ENCODE measurements at regions not wholly inside any gene's neighbourhood (a gene's known extent, or its start where the extent isn't known, plus 50 kb on each side); places are given as distances from the start of the nearest gene placed in this dataset.

DNA sequence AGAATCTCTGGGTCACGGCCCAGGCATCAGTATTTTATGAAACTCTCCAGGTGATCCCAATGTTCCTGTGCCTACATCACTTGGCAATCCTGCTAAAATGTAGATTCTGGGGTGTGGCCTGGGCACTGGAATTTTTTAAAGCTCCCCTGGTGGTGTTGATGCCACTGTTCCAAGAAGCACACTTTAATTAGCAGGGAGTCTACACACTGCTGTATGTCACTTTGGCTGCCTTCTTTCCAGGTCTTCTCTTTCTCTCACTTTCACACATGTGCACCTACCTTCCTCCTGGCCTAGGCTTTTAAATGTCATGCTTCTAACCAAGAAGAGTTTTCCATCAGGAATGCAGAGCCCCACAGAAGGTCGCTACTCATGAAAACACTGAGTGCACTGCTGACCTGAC is 136.0 kb upstream of the ALDH1B1 start:
- Histone ChIP-seq H3K9me3 (ENCODE audit: insufficient read depth, low read length, severe bottlenecking) (no peaks in the 10 kb centered on the region), H3K36me3 (ENCODE audit: insufficient read depth, low read length) (no peaks in the 10 kb centered on the region), H3K4me1 (ENCODE audit: insufficient read depth, low read length) (no peaks in the 10 kb centered on the region), H4K20me1 (ENCODE audit: insufficient read depth, low read length) (no peaks in the 10 kb centered on the region), H3K27me3 (ENCODE audit: insufficient read depth, low read length, poor library complexity) (no peaks in the 10 kb centered on the region), H3K4me3 (ENCODE audit: low read depth in 1 of 2, low read length in 2 of 2) (no peak overlapping the region), H2AFZ (ENCODE audit: low read depth, low read length) (no peak overlapping the region), H3K27ac (ENCODE audit: low read length) (no peak overlapping the region), H3K9ac (ENCODE audit: low read depth, low read length) (no peak overlapping the region), H3K4me2 (ENCODE audit: insufficient read depth, low read length) (no peak overlapping the region), H3K79me2 (ENCODE audit: insufficient read depth, low read length) (no peaks in the 10 kb centered on the region)
- DNase-seq, result no peak
- no peak for ATAC-seq (ENCODE audit: insufficient read depth, low read depth)
- TF ChIP-seq, protein P1, sequence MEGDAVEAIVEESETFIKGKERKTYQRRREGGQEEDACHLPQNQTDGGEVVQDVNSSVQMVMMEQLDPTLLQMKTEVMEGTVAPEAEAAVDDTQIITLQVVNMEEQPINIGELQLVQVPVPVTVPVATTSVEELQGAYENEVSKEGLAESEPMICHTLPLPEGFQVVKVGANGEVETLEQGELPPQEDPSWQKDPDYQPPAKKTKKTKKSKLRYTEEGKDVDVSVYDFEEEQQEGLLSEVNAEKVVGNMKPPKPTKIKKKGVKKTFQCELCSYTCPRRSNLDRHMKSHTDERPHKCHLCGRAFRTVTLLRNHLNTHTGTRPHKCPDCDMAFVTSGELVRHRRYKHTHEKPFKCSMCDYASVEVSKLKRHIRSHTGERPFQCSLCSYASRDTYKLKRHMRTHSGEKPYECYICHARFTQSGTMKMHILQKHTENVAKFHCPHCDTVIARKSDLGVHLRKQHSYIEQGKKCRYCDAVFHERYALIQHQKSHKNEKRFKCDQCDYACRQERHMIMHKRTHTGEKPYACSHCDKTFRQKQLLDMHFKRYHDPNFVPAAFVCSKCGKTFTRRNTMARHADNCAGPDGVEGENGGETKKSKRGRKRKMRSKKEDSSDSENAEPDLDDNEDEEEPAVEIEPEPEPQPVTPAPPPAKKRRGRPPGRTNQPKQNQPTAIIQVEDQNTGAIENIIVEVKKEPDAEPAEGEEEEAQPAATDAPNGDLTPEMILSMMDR (IDR thresholded peaks at IDR 0.05; ENCODE audit: borderline replicate concordance, extremely low read depth, low read length, poor library complexity, severe bottlenecking), result no peak
- TF ChIP-seq EZH2 (IDR thresholded peaks at IDR 0.05; ENCODE audit: borderline replicate concordance, low read depth, low read length, severe bottlenecking), result no peak

DNA sequence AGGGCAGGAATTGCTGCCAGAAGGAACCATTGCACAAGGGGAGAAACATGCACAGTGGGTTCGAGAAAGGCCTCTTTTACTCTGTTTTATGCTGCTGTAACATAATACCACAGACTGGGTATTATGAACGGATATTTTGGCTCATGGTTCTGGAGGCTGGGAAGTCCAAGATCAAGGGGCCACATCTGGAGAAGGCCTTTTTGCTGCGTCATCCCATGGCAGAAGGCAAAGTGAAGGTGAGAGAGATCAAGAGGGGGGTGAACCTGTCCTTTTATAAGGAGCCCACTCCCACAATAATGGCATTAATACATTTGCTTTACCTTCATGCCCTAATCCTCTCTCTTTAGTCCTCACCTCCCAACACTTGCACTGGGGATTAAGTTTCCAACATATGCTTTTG is 136.9 kb upstream of the ALDH1B1 start:
- DNase-seq (no peak), ATAC-seq (ENCODE audit: insufficient read depth, low read depth) (no peak)
- no peaks in the 10 kb centered on the region for H3K27me3 ChIP-seq (ENCODE audit: insufficient read depth, low read length, poor library complexity)
- no peak overlapping the region for H3K9ac ChIP-seq (ENCODE audit: low read depth, low read length)
- H3K4me2 ChIP-seq (ENCODE audit: insufficient read depth, low read length), result no peak overlapping the region
- no peak overlapping the region for H3K27ac ChIP-seq (ENCODE audit: low read length)
- H2AFZ ChIP-seq (ENCODE audit: low read depth, low read length), result no peak overlapping the region
- H3K9me3 ChIP-seq (ENCODE audit: insufficient read depth, low read length, severe bottlenecking), result no peaks in the 10 kb centered on the region
- no peaks in the 10 kb centered on the region for H3K79me2 ChIP-seq (ENCODE audit: insufficient read depth, low read length)
- no peaks in the 10 kb centered on the region for H4K20me1 ChIP-seq (ENCODE audit: insufficient read depth, low read length)
- no peaks in the 10 kb centered on the region for H3K4me1 ChIP-seq (ENCODE audit: insufficient read depth, low read length)
- H3K4me3 ChIP-seq (ENCODE audit: low read depth in 1 of 2, low read length in 2 of 2), result no peak overlapping the region
- no peaks in the 10 kb centered on the region for H3K36me3 ChIP-seq (ENCODE audit: insufficient read depth, low read length)
- TF ChIP-seq EZH2 (IDR thresholded peaks at IDR 0.05; ENCODE audit: borderline replicate concordance, low read depth, low read length, severe bottlenecking), result no peak
- TF ChIP-seq, protein P1 (IDR thresholded peaks at IDR 0.05; ENCODE audit: borderline replicate concordance, extremely low read depth, low read length, poor library complexity, severe bottlenecking), result no peak

DNA sequence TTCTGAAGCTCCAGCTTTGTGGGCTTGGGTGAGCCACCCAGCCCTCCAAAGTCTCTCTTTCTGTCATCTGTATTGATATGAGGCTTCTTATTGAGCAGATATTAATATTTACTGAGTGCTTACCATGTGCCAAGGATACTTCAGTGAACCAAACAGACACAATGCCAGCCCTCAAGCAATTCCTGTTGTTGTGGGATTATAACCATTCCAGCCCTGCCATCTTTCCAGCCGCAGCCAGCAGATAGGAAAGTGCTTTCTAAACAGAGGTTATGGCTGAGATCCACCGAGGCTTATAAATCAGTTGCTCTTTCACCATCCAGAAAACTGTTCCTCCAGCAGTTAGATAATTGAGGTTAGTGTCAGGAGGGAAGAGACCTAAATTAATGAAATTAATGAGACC is 137.7 kb upstream of the ALDH1B1 start:
- H3K79me2 ChIP-seq (ENCODE audit: insufficient read depth, low read length), result no peaks in the 10 kb centered on the region
- no peak for ATAC-seq (ENCODE audit: insufficient read depth, low read depth)
- no peak overlapping the region for H3K9ac ChIP-seq (ENCODE audit: low read depth, low read length)
- no peaks in the 10 kb centered on the region for H3K4me1 ChIP-seq (ENCODE audit: insufficient read depth, low read length)
- H3K4me3 ChIP-seq (ENCODE audit: low read depth in 1 of 2, low read length in 2 of 2), result no peak overlapping the region
- H2AFZ ChIP-seq (ENCODE audit: low read depth, low read length), result no peak overlapping the region
- no peaks in the 10 kb centered on the region for H4K20me1 ChIP-seq (ENCODE audit: insufficient read depth, low read length)
- TF ChIP-seq EZH2 (IDR thresholded peaks at IDR 0.05; ENCODE audit: borderline replicate concordance, low read depth, low read length, severe bottlenecking), result no peak
- TF ChIP-seq, protein P1 (IDR thresholded peaks at IDR 0.05; ENCODE audit: borderline replicate concordance, extremely low read depth, low read length, poor library complexity, severe bottlenecking), result no peak
- H3K27me3 ChIP-seq (ENCODE audit: insufficient read depth, low read length, poor library complexity), result no peaks in the 10 kb centered on the region
- H3K4me2 ChIP-seq (ENCODE audit: insufficient read depth, low read length), result no peak overlapping the region
- no peak overlapping the region for H3K27ac ChIP-seq (ENCODE audit: low read length)
- DNase-seq, result no peak
- H3K36me3 ChIP-seq (ENCODE audit: insufficient read depth, low read length), result no peaks in the 10 kb centered on the region
- H3K9me3 ChIP-seq (ENCODE audit: insufficient read depth, low read length, severe bottlenecking), result no peaks in the 10 kb centered on the region

DNA sequence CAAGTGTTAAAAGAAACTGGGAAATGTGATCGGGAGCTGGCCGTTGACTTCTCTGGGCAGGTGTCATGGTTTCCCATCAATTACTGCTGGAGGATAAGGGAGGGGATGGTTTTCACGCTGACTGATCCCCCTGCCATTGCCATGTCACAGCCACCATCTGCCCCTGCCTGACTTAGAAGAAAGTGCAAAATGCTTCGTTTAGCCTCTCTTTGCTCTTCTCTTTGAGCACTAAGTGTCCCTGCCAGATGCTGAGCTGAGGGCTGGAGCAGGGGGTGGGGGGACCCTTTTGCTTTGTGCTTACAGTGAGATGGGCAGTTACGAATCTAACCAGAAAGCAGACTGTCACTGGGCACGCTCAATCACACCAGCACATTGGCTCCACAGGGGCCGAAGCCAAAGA is 138.4 kb upstream of the ALDH1B1 start:
- no peaks in the 10 kb centered on the region for H3K79me2 ChIP-seq (ENCODE audit: insufficient read depth, low read length)
- no peaks in the 10 kb centered on the region for H3K4me1 ChIP-seq (ENCODE audit: insufficient read depth, low read length)
- no peak for TF ChIP-seq EZH2 (IDR thresholded peaks at IDR 0.05; ENCODE audit: borderline replicate concordance, low read depth, low read length, severe bottlenecking)
- TF ChIP-seq, protein P1 (IDR thresholded peaks at IDR 0.05; ENCODE audit: borderline replicate concordance, extremely low read depth, low read length, poor library complexity, severe bottlenecking), result no peak
- ATAC-seq (ENCODE audit: insufficient read depth, low read depth) (no peak), DNase-seq (no peak)
- H3K27me3 ChIP-seq (ENCODE audit: insufficient read depth, low read length, poor library complexity), result no peaks in the 10 kb centered on the region
- H3K9me3 ChIP-seq (ENCODE audit: insufficient read depth, low read length, severe bottlenecking), result no peaks in the 10 kb centered on the region
- no peak overlapping the region for H2AFZ ChIP-seq (ENCODE audit: low read depth, low read length)
- H3K9ac ChIP-seq (ENCODE audit: low read depth, low read length), result no peak overlapping the region
- no peaks in the 10 kb centered on the region for H3K36me3 ChIP-seq (ENCODE audit: insufficient read depth, low read length)
- H3K27ac ChIP-seq (ENCODE audit: low read length), result no peak overlapping the region
- H3K4me2 ChIP-seq (ENCODE audit: insufficient read depth, low read length), result no peak overlapping the region
- H4K20me1 ChIP-seq (ENCODE audit: insufficient read depth, low read length), result no peaks in the 10 kb centered on the region
- no peak overlapping the region for H3K4me3 ChIP-seq (ENCODE audit: low read depth in 1 of 2, low read length in 2 of 2)

Data from DND-41 (cell line).